Osteoblast (primary cell): ENCODE measurements at regions not wholly inside any gene's neighbourhood (a gene's known extent, or its start where the extent isn't known, plus 50 kb on each side); places are given as distances from the start of the nearest gene placed in this dataset.
"Not testable (repeated sequence)": the region's sequence is repeated elsewhere in the genome, so short reads cannot be mapped to it uniquely, and the experiment has no call there.

Experiments
- DNase-seq: peaks from one replicate; pipeline ENCODE4 v3.0.0; 2011; ENCODE audit warnings: low spot score, mixed read lengths; ENCODE audit not compliant: insufficient read length; ENCODE audit errors: missing footprints
- H2AFZ ChIP-seq: 2 replicates; pipeline ENCODE4 v1.6.0; 2011; ENCODE audit warnings: mild to moderate bottlenecking, low read length
- H3K27ac ChIP-seq: 2 replicates; pipeline ENCODE4 v1.5.1; 2011; ENCODE audit warnings: mild to moderate bottlenecking, low read depth, low read length, moderate library complexity
- H3K27me3 ChIP-seq: 2 replicates; pipeline ENCODE4 v1.6.0; 2012; ENCODE audit warnings: mild to moderate bottlenecking, control low read depth, inconsistent platforms, low read length, moderate library complexity; ENCODE audit not compliant: insufficient read depth
- H3K36me3 ChIP-seq: 2 replicates; pipeline ENCODE4 v1.5.1; 2011; ENCODE audit warnings: mild to moderate bottlenecking, low read length, control low read depth, moderate library complexity; ENCODE audit not compliant: insufficient read depth
- H3K4me1 ChIP-seq: 2 replicates; pipeline ENCODE4 v1.5.1; 2011; ENCODE audit warnings: mild to moderate bottlenecking, low read length, control low read depth, moderate library complexity; ENCODE audit not compliant: insufficient read depth
- H3K4me2 ChIP-seq: 2 replicates; pipeline ENCODE4 v1.6.0; 2011; ENCODE audit warnings: mild to moderate bottlenecking, low read length; ENCODE audit not compliant: insufficient read depth
- H3K4me3 ChIP-seq: fragments of 200-600 bp; sonication (generic); 3 replicates; pipeline ENCODE4 v1.5.1; 2012; ENCODE audit warnings: mild to moderate bottlenecking, low read length, inconsistent platforms; ENCODE audit not compliant: insufficient read depth
- H3K79me2 ChIP-seq: 2 replicates; pipeline ENCODE4 v1.6.0; 2012; ENCODE audit warnings: mild to moderate bottlenecking, low read length, control low read depth, inconsistent platforms; ENCODE audit not compliant: insufficient read depth
- H3K9me3 ChIP-seq: 2 replicates; pipeline ENCODE4 v1.5.1; 2011; ENCODE audit warnings: low read depth, low read length, control low read depth
- H4K20me1 ChIP-seq: 2 replicates; pipeline ENCODE4 v1.6.0; 2012; ENCODE audit warnings: mild to moderate bottlenecking, low read length, control low read depth; ENCODE audit not compliant: insufficient read depth
- TF ChIP-seq, protein P1 (sequence below): IDR thresholded peaks from 2 replicates; pipeline ENCODE4 v1.5.1; 2011; ENCODE audit warnings: mild to moderate bottlenecking, low read depth, low read length, moderate library complexity; ENCODE audit errors: extremely low read depth

DNA sequence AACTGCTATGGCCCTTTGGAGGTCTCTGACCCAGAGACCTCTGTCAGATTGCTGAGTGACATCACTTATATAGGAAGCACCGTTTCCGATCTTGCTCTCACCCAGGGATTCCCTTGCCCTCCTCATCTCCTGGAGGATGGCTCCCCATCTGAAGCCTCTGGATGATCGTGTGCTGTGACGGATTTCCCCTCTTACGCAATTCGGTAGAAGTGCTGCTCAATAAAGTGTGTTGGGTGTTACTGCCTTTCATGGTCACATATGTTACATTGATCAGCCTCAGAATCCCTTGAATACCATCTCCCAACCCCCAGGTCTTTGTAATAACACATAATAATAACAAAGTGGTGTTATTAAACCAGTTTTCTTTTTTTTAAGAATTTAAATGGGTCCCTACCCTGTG, 107.3 kb upstream of the CLEC14A start:
- no peaks in the 10 kb centered on the region for H3K36me3 ChIP-seq
- TF ChIP-seq, protein P1, sequence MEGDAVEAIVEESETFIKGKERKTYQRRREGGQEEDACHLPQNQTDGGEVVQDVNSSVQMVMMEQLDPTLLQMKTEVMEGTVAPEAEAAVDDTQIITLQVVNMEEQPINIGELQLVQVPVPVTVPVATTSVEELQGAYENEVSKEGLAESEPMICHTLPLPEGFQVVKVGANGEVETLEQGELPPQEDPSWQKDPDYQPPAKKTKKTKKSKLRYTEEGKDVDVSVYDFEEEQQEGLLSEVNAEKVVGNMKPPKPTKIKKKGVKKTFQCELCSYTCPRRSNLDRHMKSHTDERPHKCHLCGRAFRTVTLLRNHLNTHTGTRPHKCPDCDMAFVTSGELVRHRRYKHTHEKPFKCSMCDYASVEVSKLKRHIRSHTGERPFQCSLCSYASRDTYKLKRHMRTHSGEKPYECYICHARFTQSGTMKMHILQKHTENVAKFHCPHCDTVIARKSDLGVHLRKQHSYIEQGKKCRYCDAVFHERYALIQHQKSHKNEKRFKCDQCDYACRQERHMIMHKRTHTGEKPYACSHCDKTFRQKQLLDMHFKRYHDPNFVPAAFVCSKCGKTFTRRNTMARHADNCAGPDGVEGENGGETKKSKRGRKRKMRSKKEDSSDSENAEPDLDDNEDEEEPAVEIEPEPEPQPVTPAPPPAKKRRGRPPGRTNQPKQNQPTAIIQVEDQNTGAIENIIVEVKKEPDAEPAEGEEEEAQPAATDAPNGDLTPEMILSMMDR, result no peak
- no peak overlapping the region for H2AFZ ChIP-seq
- H3K79me2 ChIP-seq, result no peaks in the 10 kb centered on the region
- no peak for DNase-seq
- H3K9me3 ChIP-seq, result peaks cover 3% of the 10 kb centered on the region
- H3K4me3 ChIP-seq, result no peak overlapping the region
- no peaks in the 10 kb centered on the region for H3K27me3 ChIP-seq
- no peak overlapping the region for H3K4me2 ChIP-seq
- H4K20me1 ChIP-seq, result no peaks in the 10 kb centered on the region
- no peak overlapping the region for H3K27ac ChIP-seq
- no peaks in the 10 kb centered on the region for H3K4me1 ChIP-seq

GRCh38 chr14:38357557-38357956, 101.7 kb upstream of the CLEC14A start:
- no peaks in the 10 kb centered on the region for H3K36me3 ChIP-seq
- peaks cover 3% of the 10 kb centered on the region for H3K9me3 ChIP-seq
- no peaks in the 10 kb centered on the region for H3K4me1 ChIP-seq
- no peak overlapping the region for H3K4me3 ChIP-seq
- peak; percentile 62 for DNase-seq
- no peak overlapping the region for H3K4me2 ChIP-seq
- no peaks in the 10 kb centered on the region for H3K79me2 ChIP-seq
- no peak overlapping the region for H2AFZ ChIP-seq
- no peaks in the 10 kb centered on the region for H4K20me1 ChIP-seq
- TF ChIP-seq, protein P1, result no peak
- no peak overlapping the region for H3K27ac ChIP-seq
- no peaks in the 10 kb centered on the region for H3K27me3 ChIP-seq

DNA sequence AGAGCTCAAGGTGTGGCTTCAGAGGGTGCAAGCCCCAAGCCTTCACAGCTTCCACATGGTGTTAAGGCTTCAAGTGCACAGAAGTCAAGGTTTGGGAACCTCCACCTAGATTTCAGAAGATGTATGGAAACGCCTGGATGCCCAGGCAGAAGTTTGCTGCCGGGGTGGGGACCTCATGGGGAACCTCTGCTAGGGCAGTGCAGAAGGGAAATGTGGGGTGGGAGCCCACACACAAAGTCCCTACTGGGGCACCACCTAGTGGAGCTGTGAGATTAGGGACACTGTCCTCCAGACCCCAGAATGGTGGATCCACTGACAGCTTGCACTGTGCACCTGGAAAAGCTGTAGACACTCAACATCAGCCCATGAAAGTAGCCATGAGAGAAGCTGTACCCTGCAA, 99.6 kb upstream of the CLEC14A start:
- H2AFZ ChIP-seq, H3K27me3 ChIP-seq, H3K9me3 ChIP-seq, H3K4me1 ChIP-seq, H3K4me3 ChIP-seq, H3K4me2 ChIP-seq, H3K27ac ChIP-seq, H3K36me3 ChIP-seq, DNase-seq, H4K20me1 ChIP-seq, H3K79me2 ChIP-seq: not testable (repeated sequence)

DNA sequence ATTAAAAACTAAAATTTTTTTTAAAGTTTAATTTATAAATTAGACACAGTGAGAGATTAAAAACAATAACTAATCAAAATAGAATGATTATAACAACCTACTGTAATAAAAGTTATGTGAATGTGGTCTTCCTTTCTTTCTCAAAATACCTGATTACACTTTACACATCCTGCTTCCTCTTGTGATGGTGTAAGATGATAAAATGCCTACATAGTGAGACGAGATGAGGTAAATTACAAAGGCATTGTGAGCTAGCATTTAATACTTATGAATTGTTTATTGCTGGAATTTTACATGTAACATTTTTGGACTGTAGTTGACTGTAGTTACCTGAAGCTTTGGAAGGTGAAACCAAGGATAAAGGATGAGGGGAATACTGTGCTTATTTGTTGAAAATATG, 94.2 kb upstream of the CLEC14A start:
- no peak overlapping the region for H3K4me2 ChIP-seq
- no peak overlapping the region for H3K4me3 ChIP-seq
- H3K27me3 ChIP-seq, result no peaks in the 10 kb centered on the region
- no peak overlapping the region for H3K27ac ChIP-seq
- no peaks in the 10 kb centered on the region for H3K79me2 ChIP-seq
- TF ChIP-seq, protein P1, result no peak
- no peaks in the 10 kb centered on the region for H4K20me1 ChIP-seq
- no peak for DNase-seq
- H3K9me3 ChIP-seq, result no peaks in the 10 kb centered on the region
- no peak overlapping the region for H2AFZ ChIP-seq
- H3K36me3 ChIP-seq, result no peaks in the 10 kb centered on the region
- no peaks in the 10 kb centered on the region for H3K4me1 ChIP-seq

DNA sequence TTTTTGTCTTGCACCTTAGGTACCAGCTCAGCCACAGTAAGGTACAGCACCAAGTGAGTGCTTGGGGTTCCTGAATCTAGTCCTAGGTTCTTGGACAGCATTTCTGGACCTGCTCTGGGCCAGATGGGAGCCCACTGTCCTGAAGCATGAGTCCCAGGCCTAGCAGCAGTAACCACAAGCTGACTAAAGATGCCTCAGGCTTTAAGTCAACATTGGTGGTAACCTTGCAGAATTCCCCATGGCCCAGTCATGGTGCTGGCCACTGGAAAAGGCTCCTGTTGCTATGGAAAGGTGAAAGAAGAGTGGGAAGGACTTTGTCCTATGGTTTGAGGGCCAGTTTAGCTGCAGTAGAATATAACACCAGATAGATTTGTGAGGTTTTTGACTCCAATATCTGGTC, 86.9 kb upstream of the CLEC14A start:
- H3K9me3 ChIP-seq, result peaks cover 2% of the 10 kb centered on the region
- DNase-seq, result no peak
- H3K4me1 ChIP-seq, result no peaks in the 10 kb centered on the region
- no peak overlapping the region for H3K4me3 ChIP-seq
- H4K20me1 ChIP-seq, result no peaks in the 10 kb centered on the region
- no peak overlapping the region for H3K4me2 ChIP-seq
- TF ChIP-seq, protein P1, result no peak
- no peaks in the 10 kb centered on the region for H3K79me2 ChIP-seq
- no peak overlapping the region for H3K27ac ChIP-seq
- H3K27me3 ChIP-seq, result no peaks in the 10 kb centered on the region
- H2AFZ ChIP-seq, result no peak overlapping the region
- H3K36me3 ChIP-seq, result no peaks in the 10 kb centered on the region
